ENCODE measurements at regions not wholly inside any gene's neighbourhood (a gene's known extent, or its start where the extent isn't known, plus 50 kb on each side); places are given as distances from the start of the nearest gene placed in this dataset.

DNA sequence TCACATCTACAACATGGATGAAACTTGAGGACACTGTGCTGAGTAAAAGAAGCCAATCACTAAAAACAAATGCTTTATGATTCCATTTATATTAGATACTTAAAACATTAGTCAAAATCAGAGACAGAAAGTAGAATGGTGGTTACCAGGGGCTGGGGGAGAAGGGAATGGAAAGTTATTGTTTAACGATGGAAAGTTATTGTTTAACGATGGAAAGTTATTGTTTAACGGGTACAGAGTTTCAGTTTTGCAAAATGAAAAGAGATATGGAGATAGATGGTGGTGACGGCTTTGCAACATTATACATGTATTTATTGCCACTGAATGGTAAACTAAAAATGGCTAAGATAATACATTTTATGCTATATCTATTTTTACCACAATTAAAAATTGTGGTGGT lies 160.6 kb downstream of the TUBA3C start:
- Histone ChIP-seq H3K27me3 (ENCODE audit: control insufficient read depth, insufficient read depth, low read length) (no peaks in the 10 kb centered on the region), H3K36me3 (ENCODE audit: control insufficient read depth, insufficient read depth, low read length) (no peaks in the 10 kb centered on the region), H3K56ac (ENCODE audit: extremely low read depth, insufficient read depth, low read length) (no peak overlapping the region), H2BK120ac (ENCODE audit: low read depth, low read length) (no peak overlapping the region), H4K20me1 (ENCODE audit: insufficient read depth, low read length) (no peaks in the 10 kb centered on the region), H3K79me1 (ENCODE audit: low read depth in 1 of 2, low read length in 2 of 2) (no peaks in the 10 kb centered on the region), H3K14ac (replicated peaks; ENCODE audit: low read depth, low read length) (no peak overlapping the region), H2AK5ac (ENCODE audit: low read depth, low read length) (no peak overlapping the region), H3K4me3 (ENCODE audit: insufficient read depth, low read depth, low read length) (no peak overlapping the region), H3K4ac (ENCODE audit: low read depth, low read length) (no peak overlapping the region), H3K4me2 (ENCODE audit: low read depth, low read length) (no peak overlapping the region), H4K5ac (ENCODE audit: low read depth, low read length) (no peak overlapping the region), H2BK5ac (ENCODE audit: low read depth, low read length, poor library complexity, severe bottlenecking) (no peak overlapping the region), H3K18ac (ENCODE audit: low read depth, low read length) (no peak overlapping the region), H3K9me1 (ENCODE audit: insufficient read depth, low read length) (no peaks in the 10 kb centered on the region), H2BK20ac (ENCODE audit: low read depth, low read length) (no peak overlapping the region), H3K9me3 (ENCODE audit: control insufficient read depth, insufficient read depth, low read length) (0 out of 2 replicates have a peak, but pooled peaks cover 3% of the 10 kb centered on the region), H3K4me1 (ENCODE audit: control insufficient read depth, insufficient read depth, low read length) (no peaks in the 10 kb centered on the region), H3K23ac (ENCODE audit: low read depth, low read length) (no peak overlapping the region), H4K8ac (ENCODE audit: low read depth in 2 of 2, low read length in 2 of 2) (no peak overlapping the region), H3K27ac (ENCODE audit: insufficient read depth, low read length) (no peak overlapping the region), H4K91ac (ENCODE audit: insufficient read depth, low read depth, low read length) (no peak overlapping the region), H2AK9ac (replicated peaks; ENCODE audit: low read depth, low read length, poor library complexity) (no peak overlapping the region), H2BK15ac (ENCODE audit: low read depth, low read length) (no peak overlapping the region), H3K9ac (ENCODE audit: low read depth, low read length) (no peak overlapping the region), H2AFZ (replicated peaks; ENCODE audit: low read length, poor library complexity) (no peak overlapping the region)
- WGBS, 2 experiments (ENCODE audit: extremely low coverage in 2 of 2, insufficient read length in 1 of 2), result 23 to 100% methylated on average over 3 of the region's 4 CpGs
- no peak for ATAC-seq (ENCODE audit: low read depth)
- intact Hi-C loops (cut with micrococcal nuclease), result no loop called here
- no peak for TF ChIP-seq BHLHE40 (IDR thresholded peaks at IDR 0.05; ENCODE audit: low read depth, low read length)
- TF ChIP-seq NFE2L2 (IDR thresholded peaks at IDR 0.05; ENCODE audit: low read depth, low read length), result no peak
- TF ChIP-seq RFX5 (IDR thresholded peaks at IDR 0.05; ENCODE audit: low read depth, low read length), result no peak
- TF ChIP-seq, protein P1, sequence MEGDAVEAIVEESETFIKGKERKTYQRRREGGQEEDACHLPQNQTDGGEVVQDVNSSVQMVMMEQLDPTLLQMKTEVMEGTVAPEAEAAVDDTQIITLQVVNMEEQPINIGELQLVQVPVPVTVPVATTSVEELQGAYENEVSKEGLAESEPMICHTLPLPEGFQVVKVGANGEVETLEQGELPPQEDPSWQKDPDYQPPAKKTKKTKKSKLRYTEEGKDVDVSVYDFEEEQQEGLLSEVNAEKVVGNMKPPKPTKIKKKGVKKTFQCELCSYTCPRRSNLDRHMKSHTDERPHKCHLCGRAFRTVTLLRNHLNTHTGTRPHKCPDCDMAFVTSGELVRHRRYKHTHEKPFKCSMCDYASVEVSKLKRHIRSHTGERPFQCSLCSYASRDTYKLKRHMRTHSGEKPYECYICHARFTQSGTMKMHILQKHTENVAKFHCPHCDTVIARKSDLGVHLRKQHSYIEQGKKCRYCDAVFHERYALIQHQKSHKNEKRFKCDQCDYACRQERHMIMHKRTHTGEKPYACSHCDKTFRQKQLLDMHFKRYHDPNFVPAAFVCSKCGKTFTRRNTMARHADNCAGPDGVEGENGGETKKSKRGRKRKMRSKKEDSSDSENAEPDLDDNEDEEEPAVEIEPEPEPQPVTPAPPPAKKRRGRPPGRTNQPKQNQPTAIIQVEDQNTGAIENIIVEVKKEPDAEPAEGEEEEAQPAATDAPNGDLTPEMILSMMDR (conservative IDR thresholded peaks at IDR 0.05; ENCODE audit: low read depth, low read length), result no peak
- TF ChIP-seq, protein P2, sequence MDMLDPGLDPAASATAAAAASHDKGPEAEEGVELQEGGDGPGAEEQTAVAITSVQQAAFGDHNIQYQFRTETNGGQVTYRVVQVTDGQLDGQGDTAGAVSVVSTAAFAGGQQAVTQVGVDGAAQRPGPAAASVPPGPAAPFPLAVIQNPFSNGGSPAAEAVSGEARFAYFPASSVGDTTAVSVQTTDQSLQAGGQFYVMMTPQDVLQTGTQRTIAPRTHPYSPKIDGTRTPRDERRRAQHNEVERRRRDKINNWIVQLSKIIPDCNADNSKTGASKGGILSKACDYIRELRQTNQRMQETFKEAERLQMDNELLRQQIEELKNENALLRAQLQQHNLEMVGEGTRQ (IDR thresholded peaks at IDR 0.05; ENCODE audit: low read depth, low read length), result no peak
- TF ChIP-seq RCOR1 (IDR thresholded peaks at IDR 0.05; ENCODE audit: insufficient replicate concordance, low read length), result no peak
- TF ChIP-seq CHD1 (IDR thresholded peaks at IDR 0.05; ENCODE audit: low read depth, low read length), result no peak
- TF ChIP-seq CEBPB (IDR thresholded peaks at IDR 0.05; ENCODE audit: low read depth, low read length), result no peak
- TF ChIP-seq RAD21 (IDR thresholded peaks at IDR 0.05; ENCODE audit: low read length), result no peak
- no peak for TF ChIP-seq MXI1 (IDR thresholded peaks at IDR 0.05; ENCODE audit: borderline replicate concordance, low read depth, low read length)
- no peak for TF ChIP-seq SMC3 (IDR thresholded peaks at IDR 0.05; ENCODE audit: low read depth, low read length)
- no peak for TF ChIP-seq FOS (IDR thresholded peaks at IDR 0.05; ENCODE audit: low read depth, low read length)
- TF ChIP-seq, protein P3, sequence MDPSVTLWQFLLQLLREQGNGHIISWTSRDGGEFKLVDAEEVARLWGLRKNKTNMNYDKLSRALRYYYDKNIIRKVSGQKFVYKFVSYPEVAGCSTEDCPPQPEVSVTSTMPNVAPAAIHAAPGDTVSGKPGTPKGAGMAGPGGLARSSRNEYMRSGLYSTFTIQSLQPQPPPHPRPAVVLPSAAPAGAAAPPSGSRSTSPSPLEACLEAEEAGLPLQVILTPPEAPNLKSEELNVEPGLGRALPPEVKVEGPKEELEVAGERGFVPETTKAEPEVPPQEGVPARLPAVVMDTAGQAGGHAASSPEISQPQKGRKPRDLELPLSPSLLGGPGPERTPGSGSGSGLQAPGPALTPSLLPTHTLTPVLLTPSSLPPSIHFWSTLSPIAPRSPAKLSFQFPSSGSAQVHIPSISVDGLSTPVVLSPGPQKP (IDR thresholded peaks at IDR 0.05; ENCODE audit: borderline replicate concordance, low read depth, low read length), result no peak
- TF ChIP-seq MAFK (IDR thresholded peaks at IDR 0.05; ENCODE audit: low read depth, low read length), result no peak
- no peak for TF ChIP-seq POLR2A (IDR thresholded peaks at IDR 0.05; ENCODE audit: low read depth, low read length)
- no peak for TF ChIP-seq MAZ (IDR thresholded peaks at IDR 0.05; ENCODE audit: borderline replicate concordance, low read depth, low read length)
- ChIA-PET POLR2A (ENCODE audit: unreplicated experiment) (no interaction called here), CTCF (no interaction called here)
- dilution Hi-C loops (cut with HindIII; ENCODE audit: low sequenced_read_pairs, unreplicated experiment), result no loop called here
- DNase-seq, result no peak
- in situ Hi-C loops (cut with MboI; ENCODE audit: low sequenced_read_pairs), result no loop called here
- BruUV-seq (replicated peaks), result no TSS peak
